ENCODE measurements at regions not wholly inside any gene's neighbourhood (a gene's known extent, or its start where the extent isn't known, plus 50 kb on each side); places are given as distances from the start of the nearest gene placed in this dataset.

DNA sequence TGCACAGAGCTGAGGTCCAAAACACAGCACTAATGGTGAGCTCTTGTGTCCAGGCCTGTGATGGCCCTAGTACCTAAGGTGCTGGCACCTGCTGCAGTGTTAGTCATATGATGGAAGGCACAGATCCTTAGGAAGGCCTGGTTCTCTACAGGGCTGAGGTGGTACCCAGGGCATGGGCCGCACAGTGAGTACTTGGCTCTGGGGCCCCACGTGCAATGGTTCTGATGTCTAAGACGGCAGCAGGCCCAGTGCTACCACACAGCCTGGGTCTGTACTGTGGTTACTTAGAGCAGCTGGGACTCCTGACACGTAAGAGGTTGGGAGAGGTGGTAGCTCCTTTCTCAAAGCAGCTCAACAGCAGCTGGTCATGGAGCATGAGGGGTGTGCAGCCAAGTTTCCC is 70.6 kb upstream of the MAGI2 start:
- no peak for TF ChIP-seq RAD21 (IDR thresholded peaks at IDR 0.05; ENCODE audit: low read depth)
- no peak for TF ChIP-seq CEBPB (IDR thresholded peaks at IDR 0.05)
- TF ChIP-seq, protein P1, sequence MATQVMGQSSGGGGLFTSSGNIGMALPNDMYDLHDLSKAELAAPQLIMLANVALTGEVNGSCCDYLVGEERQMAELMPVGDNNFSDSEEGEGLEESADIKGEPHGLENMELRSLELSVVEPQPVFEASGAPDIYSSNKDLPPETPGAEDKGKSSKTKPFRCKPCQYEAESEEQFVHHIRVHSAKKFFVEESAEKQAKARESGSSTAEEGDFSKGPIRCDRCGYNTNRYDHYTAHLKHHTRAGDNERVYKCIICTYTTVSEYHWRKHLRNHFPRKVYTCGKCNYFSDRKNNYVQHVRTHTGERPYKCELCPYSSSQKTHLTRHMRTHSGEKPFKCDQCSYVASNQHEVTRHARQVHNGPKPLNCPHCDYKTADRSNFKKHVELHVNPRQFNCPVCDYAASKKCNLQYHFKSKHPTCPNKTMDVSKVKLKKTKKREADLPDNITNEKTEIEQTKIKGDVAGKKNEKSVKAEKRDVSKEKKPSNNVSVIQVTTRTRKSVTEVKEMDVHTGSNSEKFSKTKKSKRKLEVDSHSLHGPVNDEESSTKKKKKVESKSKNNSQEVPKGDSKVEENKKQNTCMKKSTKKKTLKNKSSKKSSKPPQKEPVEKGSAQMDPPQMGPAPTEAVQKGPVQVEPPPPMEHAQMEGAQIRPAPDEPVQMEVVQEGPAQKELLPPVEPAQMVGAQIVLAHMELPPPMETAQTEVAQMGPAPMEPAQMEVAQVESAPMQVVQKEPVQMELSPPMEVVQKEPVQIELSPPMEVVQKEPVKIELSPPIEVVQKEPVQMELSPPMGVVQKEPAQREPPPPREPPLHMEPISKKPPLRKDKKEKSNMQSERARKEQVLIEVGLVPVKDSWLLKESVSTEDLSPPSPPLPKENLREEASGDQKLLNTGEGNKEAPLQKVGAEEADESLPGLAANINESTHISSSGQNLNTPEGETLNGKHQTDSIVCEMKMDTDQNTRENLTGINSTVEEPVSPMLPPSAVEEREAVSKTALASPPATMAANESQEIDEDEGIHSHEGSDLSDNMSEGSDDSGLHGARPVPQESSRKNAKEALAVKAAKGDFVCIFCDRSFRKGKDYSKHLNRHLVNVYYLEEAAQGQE (IDR thresholded peaks at IDR 0.05; ENCODE audit: low read depth), result no peak
- no peak for TF ChIP-seq EGR1 (IDR thresholded peaks at IDR 0.05)
- no peak for TF ChIP-seq YY1 (IDR thresholded peaks at IDR 0.05; ENCODE audit: low read depth)
- TF ChIP-seq TCF12 (IDR thresholded peaks at IDR 0.05; ENCODE audit: low read depth), result no peak
- no peak for TF ChIP-seq CREB1 (IDR thresholded peaks at IDR 0.05; ENCODE audit: low read depth)
- TF ChIP-seq TEAD4 (IDR thresholded peaks at IDR 0.05), result no peak
- TF ChIP-seq, protein P2, sequence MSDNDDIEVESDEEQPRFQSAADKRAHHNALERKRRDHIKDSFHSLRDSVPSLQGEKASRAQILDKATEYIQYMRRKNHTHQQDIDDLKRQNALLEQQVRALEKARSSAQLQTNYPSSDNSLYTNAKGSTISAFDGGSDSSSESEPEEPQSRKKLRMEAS (IDR thresholded peaks at IDR 0.05), result no peak
- TF ChIP-seq TAF1 (IDR thresholded peaks at IDR 0.05; ENCODE audit: low read depth), result no peak
- TF ChIP-seq FOXM1 (IDR thresholded peaks at IDR 0.05; ENCODE audit: borderline replicate concordance, low read depth), result no peak
- TF ChIP-seq EP300 (IDR thresholded peaks at IDR 0.05; ENCODE audit: borderline replicate concordance), result no peak
- no peak for TF ChIP-seq ZBTB7A (IDR thresholded peaks at IDR 0.05; ENCODE audit: low read depth)
- no peak for TF ChIP-seq NFIC (IDR thresholded peaks at IDR 0.05)
- TF ChIP-seq, protein P3, sequence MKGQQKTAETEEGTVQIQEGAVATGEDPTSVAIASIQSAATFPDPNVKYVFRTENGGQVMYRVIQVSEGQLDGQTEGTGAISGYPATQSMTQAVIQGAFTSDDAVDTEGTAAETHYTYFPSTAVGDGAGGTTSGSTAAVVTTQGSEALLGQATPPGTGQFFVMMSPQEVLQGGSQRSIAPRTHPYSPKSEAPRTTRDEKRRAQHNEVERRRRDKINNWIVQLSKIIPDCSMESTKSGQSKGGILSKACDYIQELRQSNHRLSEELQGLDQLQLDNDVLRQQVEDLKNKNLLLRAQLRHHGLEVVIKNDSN (IDR thresholded peaks at IDR 0.05), result no peak

DNA sequence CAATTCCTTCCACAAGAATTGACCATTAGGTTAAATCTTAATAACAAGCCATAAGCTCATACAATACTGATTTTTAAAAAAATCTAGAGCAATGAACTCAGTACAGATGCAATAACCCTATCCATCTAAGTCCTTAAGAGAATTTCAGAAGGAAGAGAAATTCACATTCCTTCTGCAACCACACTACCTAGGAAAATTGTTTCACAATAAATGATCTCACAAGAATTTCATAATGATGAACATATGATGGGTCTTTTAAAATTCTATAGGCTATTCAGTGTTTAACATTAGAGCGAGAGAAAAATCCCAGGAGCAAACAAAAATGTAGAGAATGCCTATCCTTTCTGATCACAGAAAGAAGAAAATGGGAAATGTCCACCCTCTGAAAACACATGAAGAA is 70.0 kb upstream of the MAGI2 start:
- no peak for TF ChIP-seq FOXM1 (IDR thresholded peaks at IDR 0.05; ENCODE audit: borderline replicate concordance, low read depth)
- TF ChIP-seq, protein P2 (IDR thresholded peaks at IDR 0.05), result no peak
- TF ChIP-seq TCF12 (IDR thresholded peaks at IDR 0.05; ENCODE audit: low read depth), result no peak
- no peak for TF ChIP-seq EGR1 (IDR thresholded peaks at IDR 0.05)

DNA sequence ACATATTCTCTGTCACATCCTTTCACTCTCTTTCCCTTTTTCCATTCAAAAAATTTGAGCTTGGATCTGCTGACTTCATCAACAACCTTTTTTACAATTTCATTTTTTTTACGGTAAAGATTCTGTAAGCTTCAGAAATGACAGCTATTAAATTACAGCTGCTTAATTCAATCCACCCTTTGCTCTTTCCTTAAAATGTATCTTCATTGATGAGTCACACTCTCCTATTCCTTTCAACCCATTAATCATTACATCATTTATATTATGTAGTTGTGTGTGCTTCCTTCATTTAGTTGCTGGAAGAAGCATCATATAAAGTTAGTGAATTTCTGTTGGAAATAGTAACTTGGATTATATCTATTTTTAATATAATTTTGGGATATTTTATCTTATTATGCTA is 67.1 kb upstream of the MAGI2 start:
- TF ChIP-seq CREB1 (IDR thresholded peaks at IDR 0.05; ENCODE audit: low read depth), result no peak
- TF ChIP-seq TEAD4 (IDR thresholded peaks at IDR 0.05), result no peak
- TF ChIP-seq NFIC (IDR thresholded peaks at IDR 0.05), result no peak
- TF ChIP-seq EGR1 (IDR thresholded peaks at IDR 0.05), result no peak
- no peak for TF ChIP-seq TCF12 (IDR thresholded peaks at IDR 0.05; ENCODE audit: low read depth)
- no peak for TF ChIP-seq TAF1 (IDR thresholded peaks at IDR 0.05; ENCODE audit: low read depth)
- TF ChIP-seq YY1 (IDR thresholded peaks at IDR 0.05; ENCODE audit: low read depth), result no peak
- TF ChIP-seq FOXM1 (IDR thresholded peaks at IDR 0.05; ENCODE audit: borderline replicate concordance, low read depth), result no peak

DNA sequence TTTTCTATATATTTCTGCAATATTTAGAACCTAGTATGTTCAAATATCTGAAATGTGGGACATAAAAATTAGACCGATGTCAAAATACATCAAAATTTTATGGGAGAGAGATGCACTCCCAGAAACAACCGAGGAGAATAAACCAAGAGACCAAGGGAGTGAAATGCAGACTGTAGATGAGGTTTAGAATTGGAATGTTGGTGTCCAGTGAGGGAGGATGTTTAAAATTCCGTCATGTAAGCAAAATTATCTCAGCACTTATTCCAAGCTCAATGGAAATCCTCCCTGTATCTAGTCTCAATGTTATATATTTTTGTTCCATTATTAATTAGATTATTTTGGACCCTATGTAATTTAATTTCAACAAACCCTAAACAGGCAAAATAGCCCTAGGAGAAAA is 61.9 kb upstream of the MAGI2 start:
- TF ChIP-seq, protein P1 (IDR thresholded peaks at IDR 0.05; ENCODE audit: low read depth), result no peak
- TF ChIP-seq TAF1 (IDR thresholded peaks at IDR 0.05; ENCODE audit: low read depth) (no peak), CREB1 (IDR thresholded peaks at IDR 0.05; ENCODE audit: low read depth) (no peak), TEAD4 (IDR thresholded peaks at IDR 0.05) (no peak), RAD21 (IDR thresholded peaks at IDR 0.05; ENCODE audit: low read depth) (no peak), EP300 (IDR thresholded peaks at IDR 0.05; ENCODE audit: borderline replicate concordance) (no peak), EGR1 (IDR thresholded peaks at IDR 0.05) (no peak)
- TF ChIP-seq, protein P2 (IDR thresholded peaks at IDR 0.05), result no peak

DNA sequence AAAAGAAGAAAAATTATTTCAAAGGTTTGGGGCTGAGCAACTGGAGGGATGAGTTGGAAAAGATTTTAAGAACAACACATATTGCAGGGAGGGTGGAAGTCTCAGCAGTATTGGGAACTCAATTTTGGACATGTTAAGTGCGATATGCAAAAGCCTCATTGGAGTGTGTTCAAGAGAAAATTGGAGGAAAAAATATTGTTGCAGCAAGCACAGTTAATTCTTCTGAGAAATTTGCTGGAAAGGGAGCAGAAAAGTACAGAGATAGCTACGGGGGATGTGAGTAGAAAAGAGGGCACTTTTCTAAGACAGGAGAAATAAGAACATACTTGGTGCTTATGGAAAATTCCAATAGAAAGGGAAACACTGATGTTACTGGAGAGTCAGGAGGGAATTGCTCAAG is 59.8 kb upstream of the MAGI2 start:
- TF ChIP-seq YY1 (IDR thresholded peaks at IDR 0.05; ENCODE audit: low read depth), result no peak
- no peak for TF ChIP-seq CREB1 (IDR thresholded peaks at IDR 0.05; ENCODE audit: low read depth)
- TF ChIP-seq RAD21 (IDR thresholded peaks at IDR 0.05; ENCODE audit: low read depth), result no peak
- no peak for TF ChIP-seq NFIC (IDR thresholded peaks at IDR 0.05)
- TF ChIP-seq CEBPB (IDR thresholded peaks at IDR 0.05), result no peak
- no peak for TF ChIP-seq TAF1 (IDR thresholded peaks at IDR 0.05; ENCODE audit: low read depth)
- no peak for TF ChIP-seq EP300 (IDR thresholded peaks at IDR 0.05; ENCODE audit: borderline replicate concordance)
- no peak for TF ChIP-seq TCF12 (IDR thresholded peaks at IDR 0.05; ENCODE audit: low read depth)
- TF ChIP-seq ZBTB7A (IDR thresholded peaks at IDR 0.05; ENCODE audit: low read depth), result no peak

DNA sequence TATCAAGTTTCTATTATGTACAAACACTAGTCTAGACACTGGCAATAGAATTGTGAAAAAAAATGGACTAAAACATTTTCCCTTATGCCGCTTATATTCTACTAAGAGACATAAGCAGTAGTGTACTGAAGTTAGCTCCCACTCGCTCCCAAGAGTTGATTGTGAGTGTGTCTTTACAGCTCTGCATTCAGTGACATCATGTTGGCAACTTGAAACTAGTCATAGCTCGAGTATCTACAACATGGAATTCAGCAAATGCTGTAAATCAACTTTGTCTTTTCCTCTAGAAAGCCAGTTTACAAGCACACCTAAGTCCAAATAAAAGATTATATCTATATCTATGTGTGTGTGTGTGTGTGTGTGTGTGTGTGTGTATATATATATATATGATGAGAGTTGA is 58.8 kb upstream of the MAGI2 start:
- TF ChIP-seq YY1 (IDR thresholded peaks at IDR 0.05; ENCODE audit: low read depth) (no peak), NFIC (IDR thresholded peaks at IDR 0.05) (no peak), FOXM1 (IDR thresholded peaks at IDR 0.05; ENCODE audit: borderline replicate concordance, low read depth) (no peak), CREB1 (IDR thresholded peaks at IDR 0.05; ENCODE audit: low read depth) (no peak)

DNA sequence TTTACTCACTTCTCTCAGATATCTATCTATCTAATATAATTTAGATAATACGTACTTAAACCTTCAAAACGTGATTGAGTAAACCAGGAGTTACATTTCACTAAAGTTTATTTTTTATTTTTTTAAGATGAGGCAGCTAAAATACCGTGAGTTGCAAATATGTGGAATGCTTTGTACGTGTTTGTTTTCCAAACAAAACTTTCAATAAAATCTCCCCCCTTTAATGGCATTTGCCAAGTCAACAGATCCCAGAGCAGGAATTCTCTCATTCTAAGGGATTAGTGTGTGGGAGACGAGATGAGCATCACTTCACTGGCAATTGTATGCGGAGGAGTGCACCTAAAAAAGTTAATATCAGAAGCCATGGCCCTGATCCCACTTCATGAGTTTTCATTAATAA is 53.7 kb upstream of the MAGI2 start:
- no peak for TF ChIP-seq TCF12 (IDR thresholded peaks at IDR 0.05; ENCODE audit: low read depth)
- no peak for TF ChIP-seq NFIC (IDR thresholded peaks at IDR 0.05)
- TF ChIP-seq TEAD4 (IDR thresholded peaks at IDR 0.05), result no peak
- no peak for TF ChIP-seq CEBPB (IDR thresholded peaks at IDR 0.05)
- TF ChIP-seq, protein P1 (IDR thresholded peaks at IDR 0.05; ENCODE audit: low read depth), result no peak
- TF ChIP-seq FOXM1 (IDR thresholded peaks at IDR 0.05; ENCODE audit: borderline replicate concordance, low read depth), result no peak
- TF ChIP-seq, protein P3 (IDR thresholded peaks at IDR 0.05), result no peak
- TF ChIP-seq CREB1 (IDR thresholded peaks at IDR 0.05; ENCODE audit: low read depth), result no peak
- TF ChIP-seq, protein P2 (IDR thresholded peaks at IDR 0.05), result no peak
- no peak for TF ChIP-seq YY1 (IDR thresholded peaks at IDR 0.05; ENCODE audit: low read depth)
- TF ChIP-seq RAD21 (IDR thresholded peaks at IDR 0.05; ENCODE audit: low read depth), result no peak
- TF ChIP-seq EP300 (IDR thresholded peaks at IDR 0.05; ENCODE audit: borderline replicate concordance), result no peak
- TF ChIP-seq EGR1 (IDR thresholded peaks at IDR 0.05), result no peak
- TF ChIP-seq TAF1 (IDR thresholded peaks at IDR 0.05; ENCODE audit: low read depth), result no peak

Measured in Ishikawa (cell line).